ENCODE measurements at regions not wholly inside any gene's neighbourhood (a gene's known extent, or its start where the extent isn't known, plus 50 kb on each side); places are given as distances from the start of the nearest gene placed in this dataset.

DNA sequence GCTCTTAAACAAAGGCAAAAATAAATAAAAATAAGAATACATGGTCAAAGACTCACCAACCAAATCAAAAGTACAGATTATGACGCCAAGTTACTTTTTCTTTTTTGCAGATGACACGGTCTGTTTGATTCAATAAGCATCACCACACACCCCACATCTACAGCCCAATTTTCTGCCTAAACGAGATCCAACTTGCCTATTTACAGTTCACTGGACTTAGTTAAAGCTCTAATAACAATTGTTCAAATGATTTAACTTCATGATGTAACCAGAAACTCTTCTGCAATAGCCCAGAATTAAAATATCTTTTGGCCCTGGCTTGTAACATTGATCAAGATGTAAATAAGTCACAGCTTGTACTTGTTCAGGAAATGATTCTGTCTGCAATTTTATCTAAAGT lies 590.3 kb upstream of the C9orf72 start:
- no peak for TF ChIP-seq CTCF (conservative IDR thresholded peaks at IDR 0.05)

DNA sequence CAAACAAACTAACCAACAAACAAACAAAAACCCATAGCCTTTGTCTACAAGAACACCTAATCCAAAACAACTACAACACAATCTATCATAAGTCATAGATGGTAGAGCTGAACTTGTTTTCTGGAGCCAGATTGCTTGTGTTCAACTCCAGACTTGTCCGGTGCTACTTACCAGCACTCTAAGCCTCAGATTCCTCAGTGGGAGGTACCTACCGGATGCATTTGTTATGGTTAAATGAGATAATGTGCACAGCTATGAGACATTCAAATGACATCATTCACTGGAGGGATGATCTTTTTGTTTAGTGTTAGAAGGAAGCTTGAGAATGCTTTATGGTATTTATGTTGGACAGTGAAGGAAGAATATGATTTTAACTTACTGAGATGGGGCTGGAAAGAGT lies 592.9 kb upstream of the C9orf72 start:
- H3K27me3 Mint-ChIP-seq (ENCODE audit: insufficient read depth): no peaks in the 10 kb centered on the region
- no peak for TF ChIP-seq CTCF (conservative IDR thresholded peaks at IDR 0.05)
- no peak overlapping the region for H3K9ac ChIP-seq (ENCODE audit: extremely low read depth, low read length, poor library complexity, severe bottlenecking)
- no peaks in the 10 kb centered on the region for H3K36me3 Mint-ChIP-seq (ENCODE audit: low read depth)
- no peaks in the 10 kb centered on the region for H3K4me1 ChIP-seq (ENCODE audit: control insufficient read depth, insufficient read depth, low read length)
- peaks cover 6% of the 10 kb centered on the region for H3K4me1 Mint-ChIP-seq
- H3K4me3 Mint-ChIP-seq: no peak overlapping the region
- no peaks in the 10 kb centered on the region for H3K27me3 ChIP-seq (ENCODE audit: control insufficient read depth, insufficient read depth, low read length, poor library complexity, severe bottlenecking)
- no peak overlapping the region for H3K27ac ChIP-seq (ENCODE audit: low read depth, low read length)
- H3K36me3 ChIP-seq (ENCODE audit: control insufficient read depth, insufficient read depth, low read length): no peaks in the 10 kb centered on the region
- WGBS, 2 experiments (ENCODE audit: insufficient coverage in 1 of 2, insufficient read length in 1 of 2): 91 to 100% methylated on average over 1 to 2 of the region's 2 CpGs
- DNase-seq: no peak
- H3K27ac Mint-ChIP-seq: no peak overlapping the region
- H3K9me3 ChIP-seq (ENCODE audit: control insufficient read depth, low read length): no peaks in the 10 kb centered on the region
- H3K4me3 ChIP-seq (ENCODE audit: low read length): no peak overlapping the region
- no peaks in the 10 kb centered on the region for H3K9me3 Mint-ChIP-seq

More for the DNA sequence above, 590.3 kb upstream of the C9orf72 start:
- no peak for DNase-seq
- Mint-ChIP-seq H3K27me3 (ENCODE audit: insufficient read depth) (no peaks in the 10 kb centered on the region), H3K27ac (no peak overlapping the region), H3K4me1 (peaks cover 6% of the 10 kb centered on the region), H3K4me3 (no peak overlapping the region), H3K36me3 (ENCODE audit: low read depth) (no peaks in the 10 kb centered on the region), H3K9me3 (no peaks in the 10 kb centered on the region)
- Histone ChIP-seq H3K4me3 (ENCODE audit: low read length) (no peak overlapping the region), H3K4me1 (ENCODE audit: control insufficient read depth, insufficient read depth, low read length) (no peaks in the 10 kb centered on the region), H3K9me3 (ENCODE audit: control insufficient read depth, low read length) (no peaks in the 10 kb centered on the region), H3K9ac (ENCODE audit: extremely low read depth, low read length, poor library complexity, severe bottlenecking) (no peak overlapping the region), H3K36me3 (ENCODE audit: control insufficient read depth, insufficient read depth, low read length) (no peaks in the 10 kb centered on the region), H3K27ac (ENCODE audit: low read depth, low read length) (no peak overlapping the region), H3K27me3 (ENCODE audit: control insufficient read depth, insufficient read depth, low read length, poor library complexity, severe bottlenecking) (no peaks in the 10 kb centered on the region)
- 89 to 90% methylated on average over 3 of the region's 3 CpGs for WGBS, 2 experiments (ENCODE audit: insufficient coverage in 1 of 2, insufficient read length in 1 of 2)

DNA sequence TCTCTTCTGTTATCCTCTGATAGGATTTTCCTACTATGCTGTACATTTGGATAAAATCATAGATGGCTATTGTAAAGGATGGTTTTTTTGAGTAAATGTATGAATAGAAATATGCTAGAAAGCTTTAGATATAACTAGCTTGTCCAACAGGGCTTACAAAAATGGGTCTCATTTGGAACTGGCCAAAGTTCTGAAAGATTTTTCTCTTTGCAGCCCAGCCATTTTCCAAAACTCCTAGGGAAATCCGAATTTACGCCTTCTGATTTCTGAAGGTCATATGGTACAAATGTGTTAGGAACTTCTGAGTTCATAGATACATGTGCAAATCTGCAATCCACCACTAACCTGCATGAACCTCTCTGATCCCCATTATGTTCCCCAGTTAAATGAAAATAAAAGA lies 603.9 kb upstream of the C9orf72 start:
- WGBS, 2 experiments (ENCODE audit: insufficient coverage in 1 of 2, insufficient read length in 1 of 2): 93% methylated on average over 2 of the region's 2 CpGs; no CpG with 5 or more reads in 1 of the 2 experiments
- peaks cover 5% of the 10 kb centered on the region for H3K9me3 Mint-ChIP-seq
- Histone ChIP-seq H3K4me3 (ENCODE audit: low read length) (no peak overlapping the region), H3K9ac (ENCODE audit: extremely low read depth, low read length, poor library complexity, severe bottlenecking) (no peak overlapping the region), H3K27ac (ENCODE audit: low read depth, low read length) (no peak overlapping the region), H3K36me3 (ENCODE audit: control insufficient read depth, insufficient read depth, low read length) (no peaks in the 10 kb centered on the region), H3K4me1 (ENCODE audit: control insufficient read depth, insufficient read depth, low read length) (no peaks in the 10 kb centered on the region), H3K9me3 (ENCODE audit: control insufficient read depth, low read length) (no peaks in the 10 kb centered on the region), H3K27me3 (ENCODE audit: control insufficient read depth, insufficient read depth, low read length, poor library complexity, severe bottlenecking) (no peaks in the 10 kb centered on the region)
- peaks cover 2% of the 10 kb centered on the region for H3K4me1 Mint-ChIP-seq
- H3K27me3 Mint-ChIP-seq (ENCODE audit: insufficient read depth): peaks cover 2% of the 10 kb centered on the region
- H3K4me3 Mint-ChIP-seq: no peak overlapping the region
- no peak for DNase-seq
- no peak for TF ChIP-seq CTCF (conservative IDR thresholded peaks at IDR 0.05)
- no peak overlapping the region for H3K27ac Mint-ChIP-seq
- H3K36me3 Mint-ChIP-seq (ENCODE audit: low read depth): no peaks in the 10 kb centered on the region
